ENCODE measurements at regions not wholly inside any gene's neighbourhood (a gene's known extent, or its start where the extent isn't known, plus 50 kb on each side); places are given as distances from the start of the nearest gene placed in this dataset.

- TF ChIP-seq CTCF (IDR thresholded peaks at IDR 0.05) (no peak), POLR2A (IDR thresholded peaks at IDR 0.05) (no peak)
Observed at GRCh38 chr12:87728931-87729593, 300.1 kb downstream of the C12orf50 start.
